IMR-90 (cell line): ENCODE measurements at regions not wholly inside any gene's neighbourhood (a gene's known extent, or its start where the extent isn't known, plus 50 kb on each side); places are given as distances from the start of the nearest gene placed in this dataset.
"Not testable (repeated sequence)": the region's sequence is repeated elsewhere in the genome, so short reads cannot be mapped to it uniquely, and the experiment has no call there.

ENCODE experiments used
- ATAC-seq: fragments of 200-7000 bp; cut with Tn5 transposase; 2 replicates; pipeline ENCODE4 v1.9.1; 2020; ENCODE audit warnings: low read depth, mild to moderate bottlenecking, moderate library complexity
- BruUV-seq: library from RNA; stranded (reverse); fragments of 400-500 nt; replicated peaks from 2 replicates; lab custom pipeline; 2021; lab: Mats Ljungman, UMichigan
- CTCF ChIA-PET: fragments of 300-600 bp; formaldehyde crosslinking; extraction: SDS; loops from one replicate; lab custom pipeline; 2021; ENCODE audit warnings: antibody characterized with exemption; lab: Yijun Ruan, JAX
- POLR2A ChIA-PET: fragments of 300-600 bp; sonication (Branson Sonifier 250); formaldehyde crosslinking; loops from one replicate; lab custom pipeline; 2022; ENCODE audit warnings: antibody characterized with exemption; ENCODE audit not compliant: unreplicated experiment; lab: Charles Lee
- DNase-seq: peaks from one replicate; pipeline ENCODE4 v3.0.0; 2013
- H2AFZ ChIP-seq: replicated peaks from 2 replicates; pipeline ENCODE3; 2013; ENCODE audit warnings: low read length, mild to moderate bottlenecking; ENCODE audit not compliant: poor library complexity
- H2AK5ac ChIP-seq: 2 replicates; pipeline ENCODE4 v1.6.1; 2013; ENCODE audit warnings: low read depth, low read length, inconsistent platforms
- H2AK9ac ChIP-seq: replicated peaks from 2 replicates; pipeline ENCODE3; 2013; ENCODE audit warnings: mild to moderate bottlenecking, low read depth, low read length, moderate library complexity; ENCODE audit not compliant: poor library complexity
- H2BK120ac ChIP-seq: 2 replicates; pipeline ENCODE4 v1.6.1; 2013; ENCODE audit warnings: low read depth, low read length, inconsistent platforms
- H2BK15ac ChIP-seq: 3 replicates; pipeline ENCODE4 v1.6.1; 2013; ENCODE audit warnings: low read depth, low read length, inconsistent platforms
- H2BK20ac ChIP-seq: 2 replicates; pipeline ENCODE4 v1.6.1; 2013; ENCODE audit warnings: low read depth, mild to moderate bottlenecking, inconsistent platforms, low read length, moderate library complexity
- H2BK5ac ChIP-seq: 2 replicates; pipeline ENCODE4 v1.6.1; 2013; ENCODE audit warnings: mild to moderate bottlenecking, low read depth, low read length, inconsistent platforms; ENCODE audit not compliant: poor library complexity, severe bottlenecking
- H3K14ac ChIP-seq: replicated peaks from 2 replicates; pipeline ENCODE4 v1.6.1; 2013; ENCODE audit warnings: low read depth, low read length, inconsistent platforms
- H3K18ac ChIP-seq: 2 replicates; pipeline ENCODE4 v1.6.1; 2013; ENCODE audit warnings: low read depth, low read length, control low read depth
- H3K23ac ChIP-seq: 2 replicates; pipeline ENCODE4 v1.6.1; 2013; ENCODE audit warnings: low read depth, low read length, inconsistent platforms
- H3K27ac ChIP-seq: 2 replicates; pipeline ENCODE4 v1.5.1; 2013; ENCODE audit warnings: mild to moderate bottlenecking, control low read depth, low read length; ENCODE audit not compliant: insufficient read depth
- H3K27me3 ChIP-seq: 2 replicates; pipeline ENCODE4 v1.6.1; 2013; ENCODE audit warnings: low read length; ENCODE audit not compliant: control insufficient read depth, insufficient read depth
- H3K36me3 ChIP-seq: 2 replicates; pipeline ENCODE4 v1.6.1; 2013; ENCODE audit warnings: low read length, mixed read lengths; ENCODE audit not compliant: control insufficient read depth, insufficient read depth
- H3K4ac ChIP-seq: 2 replicates; pipeline ENCODE4 v1.6.1; 2013; ENCODE audit warnings: low read depth, low read length, inconsistent platforms
- H3K4me1 ChIP-seq: 2 replicates; pipeline ENCODE4 v1.6.1; 2013; ENCODE audit warnings: low read length, mixed read lengths; ENCODE audit not compliant: control insufficient read depth, insufficient read depth
- H3K4me2 ChIP-seq: 2 replicates; pipeline ENCODE4 v1.6.1; 2013; ENCODE audit warnings: low read depth, mild to moderate bottlenecking, control low read depth, low read length, moderate library complexity
- H3K4me3 ChIP-seq: 2 replicates; pipeline ENCODE4 v1.5.1; 2013; ENCODE audit warnings: low read depth, mild to moderate bottlenecking, control low read depth, low read length, moderate library complexity; ENCODE audit not compliant: insufficient read depth
- H3K56ac ChIP-seq: 2 replicates; pipeline ENCODE4 v1.6.1; 2013; ENCODE audit warnings: low read length, inconsistent platforms; ENCODE audit not compliant: insufficient read depth; ENCODE audit errors: extremely low read depth
- H3K79me1 ChIP-seq, 2 experiments: 2 replicates each; pipeline ENCODE4 v1.6.1; 2013; ENCODE audit warnings: low read length in 2 of 2, inconsistent platforms in 1 of 2, low read depth in 1 of 2
- H3K9ac ChIP-seq: 2 replicates; pipeline ENCODE4 v1.6.1; 2013; ENCODE audit warnings: low read depth, low read length, control low read depth
- H3K9me1 ChIP-seq: 2 replicates; pipeline ENCODE4 v1.6.1; 2013; ENCODE audit warnings: low read length, inconsistent platforms; ENCODE audit not compliant: insufficient read depth
- H3K9me3 ChIP-seq: 2 replicates; pipeline ENCODE4 v1.6.1; 2013; ENCODE audit warnings: low read length; ENCODE audit not compliant: control insufficient read depth, insufficient read depth
- H4K20me1 ChIP-seq: 2 replicates; pipeline ENCODE4 v1.6.1; 2013; ENCODE audit warnings: low read length, inconsistent platforms; ENCODE audit not compliant: insufficient read depth
- H4K5ac ChIP-seq: 2 replicates; pipeline ENCODE4 v1.6.1; 2013; ENCODE audit warnings: mild to moderate bottlenecking, low read depth, low read length, control low read depth
- H4K8ac ChIP-seq, 2 experiments: 2 replicates each; pipeline ENCODE4 v1.6.1; 2013; ENCODE audit warnings: low read depth in 2 of 2, low read length in 2 of 2, control low read depth in 1 of 2, inconsistent platforms in 1 of 2
- H4K91ac ChIP-seq: 2 replicates; pipeline ENCODE4 v1.6.1; 2013; ENCODE audit warnings: low read depth, low read length, inconsistent platforms; ENCODE audit not compliant: insufficient read depth
- WGBS, 2 experiments: methylation state at CpG; one replicate each; pipeline versions ENCODE4 v1.1.5 to v1.1.7; 2013; ENCODE audit warnings: missing lambda C conversion rate in 2 of 2; ENCODE audit not compliant: insufficient read length in 1 of 2; ENCODE audit errors: extremely low coverage in 2 of 2; 5-methylcytosine and 5-hydroxymethylcytosine counted together
- dilution Hi-C: fragments of 300-500 bp; cut with HindIII; formaldehyde crosslinking; loops from one replicate; pipeline ENCODE4 v1.14.3; 2018; ENCODE audit warnings: low sequenced_read_pairs; ENCODE audit not compliant: unreplicated experiment
- in situ Hi-C: fragments of 300-500 bp; cut with MboI; formaldehyde crosslinking; loops from 3 replicates; pipeline ENCODE4 v1.14.3; 2019; ENCODE audit warnings: low sequenced_read_pairs, inconsistent platforms, mixed read lengths
- intact Hi-C: fragments of 100-400 bp; cut with micrococcal nuclease; formaldehyde crosslinking; loops from 2 replicates; pipeline ENCODE4 v1.10.0; 2022

- H3K14ac ChIP-seq, H4K91ac ChIP-seq, H3K9me1 ChIP-seq, H3K56ac ChIP-seq, H2AK5ac ChIP-seq, H3K9ac ChIP-seq, H2AK9ac ChIP-seq, H3K79me1 ChIP-seq, H2BK15ac ChIP-seq, H2BK5ac ChIP-seq, POLR2A ChIA-PET, H4K20me1 ChIP-seq, DNase-seq, H3K27me3 ChIP-seq, H3K4ac ChIP-seq, H4K8ac ChIP-seq, H3K4me2 ChIP-seq, H3K4me1 ChIP-seq, H4K5ac ChIP-seq, H2BK120ac ChIP-seq, in situ Hi-C loops, H3K4me3 ChIP-seq, H3K9me3 ChIP-seq, CTCF ChIA-PET, BruUV-seq, H2BK20ac ChIP-seq, H3K27ac ChIP-seq, H3K18ac ChIP-seq, H3K23ac ChIP-seq, ATAC-seq, H2AFZ ChIP-seq, H3K36me3 ChIP-seq, dilution Hi-C loops: not testable (repeated sequence)
- intact Hi-C loops = loop anchor here (10.0 kb wide), 1 partner anchor 561 kb away; no protein-coding TSS in a partner anchor
- no CpG with 5 or more reads among the region's 1 CpG for WGBS, 2 experiments
Measured at GRCh38 chr5:12856105-12856504, 951.9 kb upstream of the CTNND2 start.
